H1 (cell line): ENCODE measurements at regions not wholly inside any gene's neighbourhood (a gene's known extent, or its start where the extent isn't known, plus 50 kb on each side); places are given as distances from the start of the nearest gene placed in this dataset.

Source experiments
- CTCF ChIA-PET: fragments of 300-600 bp; sonication (Branson Sonifier 250); formaldehyde crosslinking; loops from one replicate; lab custom pipeline; 2021; ENCODE audit not compliant: partially characterized antibody; lab: Charles Lee
- POLR2A ChIA-PET: fragments of 300-600 bp; sonication (Branson Sonifier 250); formaldehyde crosslinking; loops from one replicate; lab custom pipeline; 2021; ENCODE audit warnings: inconsistent platforms; ENCODE audit not compliant: partially characterized antibody; lab: Charles Lee
- DNase-seq, 2 experiments: peaks; one replicate each; pipeline versions ENCODE4 v3.0.0 to v3.0.0-alpha.2; 2010 to 2022; ENCODE audit warnings: low spot score in 2 of 2, low read depth in 1 of 2, mixed read lengths in 1 of 2
- FAIRE-seq: peaks from 2 replicates; lab custom pipeline; 2011; peaks lifted over from hg19 to GRCh38; lab: Jason Lieb, UNC
- H2AFZ ChIP-seq: 2 replicates; pipeline ENCODE4 v1.8.1; 2012; ENCODE audit warnings: low read length, inconsistent platforms
- H2AK5ac ChIP-seq: 2 replicates; pipeline ENCODE4 v1.6.1; 2013; ENCODE audit warnings: low read depth, low read length
- H2BK120ac ChIP-seq: replicated peaks from 2 replicates; pipeline ENCODE3; 2013; ENCODE audit warnings: low read depth, low read length, inconsistent platforms
- H2BK12ac ChIP-seq: 2 replicates; pipeline ENCODE4 v1.6.1; 2013; ENCODE audit warnings: low read depth, low read length
- H2BK15ac ChIP-seq: 2 replicates; pipeline ENCODE4 v1.6.1; 2013; ENCODE audit warnings: low read length
- H2BK20ac ChIP-seq: 2 replicates; pipeline ENCODE4 v1.6.1; 2013; ENCODE audit warnings: low read length
- H2BK5ac ChIP-seq: 2 replicates; pipeline ENCODE4 v1.6.1; 2013; ENCODE audit warnings: low read depth, low read length
- H3K14ac ChIP-seq: 2 replicates; pipeline ENCODE4 v1.6.1; 2013; ENCODE audit warnings: inconsistent platforms; ENCODE audit not compliant: insufficient read length
- H3K18ac ChIP-seq: 2 replicates; pipeline ENCODE4 v1.6.1; 2013; ENCODE audit warnings: low read length; ENCODE audit errors: extremely low read depth
- H3K23ac ChIP-seq: 2 replicates; pipeline ENCODE4 v1.6.1; 2013; ENCODE audit warnings: inconsistent platforms; ENCODE audit not compliant: insufficient read length
- H3K23me2 ChIP-seq: 2 replicates; pipeline ENCODE4 v1.6.1; 2013; ENCODE audit warnings: low read depth, low read length
- H3K27ac ChIP-seq: 2 replicates; pipeline ENCODE4 v1.6.1; 2011; ENCODE audit warnings: low read depth, low read length, inconsistent platforms
- H3K27me3 ChIP-seq, 4 experiments: replicated peaks in 1 of 4; 1 replicate in 1 of 4; 2 replicates in 3 of 4; pipeline versions ENCODE4 v1.6.1 to v1.8.1; 2011 to 2013; ENCODE audit warnings: low read length in 3 of 4, mild to moderate bottlenecking in 3 of 4, inconsistent platforms in 2 of 4, mixed read lengths in 2 of 4, moderate library complexity in 1 of 4; ENCODE audit not compliant: control insufficient read depth in 3 of 4, insufficient read depth in 3 of 4; ENCODE audit errors: extremely low read depth in 1 of 4
- H3K36me3 ChIP-seq, 4 experiments: 2 replicates each; pipeline versions ENCODE4 v1.6.1 to v1.8.1; 2011 to 2013; ENCODE audit warnings: mild to moderate bottlenecking in 4 of 4, low read length in 3 of 4, moderate library complexity in 2 of 4, control low read depth in 1 of 4, inconsistent platforms in 1 of 4; ENCODE audit not compliant: insufficient read depth in 4 of 4, control insufficient read depth in 2 of 4
- H3K4ac ChIP-seq: replicated peaks from 2 replicates; pipeline ENCODE3; 2013; ENCODE audit warnings: low read length, low read depth, mixed read lengths, inconsistent platforms; ENCODE audit not compliant: insufficient read length
- H3K4me1 ChIP-seq, 4 experiments: replicated peaks in 1 of 4; 1 replicate in 1 of 4; 2 replicates in 3 of 4; pipeline versions ENCODE4 v1.6.1 to v1.8.1; 2011 to 2013; ENCODE audit warnings: low read length in 3 of 4, inconsistent platforms in 2 of 4, mixed read lengths in 1 of 4; ENCODE audit not compliant: insufficient read depth in 4 of 4, control insufficient read depth in 3 of 4
- H3K4me2 ChIP-seq, 2 experiments: 2 replicates each; pipeline versions ENCODE4 v1.6.1 to v1.8.1; 2011 to 2013; ENCODE audit warnings: low read depth in 2 of 2, low read length in 2 of 2, control low read depth in 1 of 2, inconsistent platforms in 1 of 2, mild to moderate bottlenecking in 1 of 2; ENCODE audit not compliant: insufficient read depth in 1 of 2
- H3K4me3 ChIP-seq, 4 experiments: fragments of 200-600, 300-600 bp in 1 of 4; sonication (generic), shearing (Covaris generic), sonication (Bioruptor Twin) in 1 of 4; 2 replicates each; pipeline versions ENCODE4 v1.5.1 to v1.8.1; 2011 to 2016; ENCODE audit warnings: low read length in 4 of 4, low read depth in 3 of 4, control low read depth in 2 of 4, inconsistent platforms in 2 of 4, mild to moderate bottlenecking in 2 of 4, mixed read lengths in 1 of 4, moderate library complexity in 1 of 4; ENCODE audit not compliant: insufficient read depth in 2 of 4; ENCODE audit errors: extremely low read depth in 1 of 4
- H3K56ac ChIP-seq: replicated peaks from 2 replicates; pipeline ENCODE3; 2013; ENCODE audit warnings: low read depth, mild to moderate bottlenecking, mixed read lengths, low read length, inconsistent platforms; ENCODE audit not compliant: insufficient read length
- H3K79me1 ChIP-seq: 2 replicates; pipeline ENCODE4 v1.6.1; 2013; ENCODE audit warnings: low read depth, low read length, control low read depth
- H3K79me2 ChIP-seq, 2 experiments: 2 replicates each; pipeline versions ENCODE4 v1.6.1 to v1.8.1; 2012 to 2013; ENCODE audit warnings: low read length in 2 of 2, mild to moderate bottlenecking in 2 of 2, inconsistent platforms in 1 of 2; ENCODE audit not compliant: insufficient read depth in 2 of 2, control insufficient read depth in 1 of 2
- H3K9ac ChIP-seq, 4 experiments: replicated peaks in 1 of 4; 1 replicate in 1 of 4; 2 replicates in 3 of 4; pipeline versions ENCODE4 v1.6.1 to v1.8.1; 2011 to 2013; ENCODE audit warnings: low read depth in 3 of 4, low read length in 3 of 4, control low read depth in 2 of 4, mild to moderate bottlenecking in 2 of 4, moderate library complexity in 2 of 4, inconsistent platforms in 1 of 4; ENCODE audit errors: extremely low read depth in 1 of 4
- H3K9me3 ChIP-seq, 2 experiments: 2 replicates each; pipeline versions ENCODE4 v1.6.1 to v1.8.1; 2012 to 2013; ENCODE audit warnings: mild to moderate bottlenecking in 2 of 2, moderate library complexity in 2 of 2, control low read depth in 1 of 2, inconsistent platforms in 1 of 2, low read depth in 1 of 2, low read length in 1 of 2, mixed read lengths in 1 of 2; ENCODE audit not compliant: insufficient read depth in 2 of 2
- H4K20me1 ChIP-seq, 2 experiments: replicated peaks in 1 of 2; 2 replicates each; pipeline versions ENCODE3 to v1.8.1; 2011 to 2013; ENCODE audit warnings: inconsistent platforms in 2 of 2, low read length in 2 of 2, mild to moderate bottlenecking in 1 of 2; ENCODE audit not compliant: insufficient read depth in 2 of 2, control insufficient read depth in 1 of 2
- H4K5ac ChIP-seq: 2 replicates; pipeline ENCODE4 v1.6.1; 2013; ENCODE audit warnings: low read length, low read depth, mixed read lengths, inconsistent platforms; ENCODE audit not compliant: insufficient read length
- H4K8ac ChIP-seq: 2 replicates; pipeline ENCODE4 v1.8.0; 2013; ENCODE audit warnings: mild to moderate bottlenecking, moderate library complexity, low read length, inconsistent platforms; ENCODE audit not compliant: insufficient read depth; ENCODE audit errors: extremely low read depth
- H4K91ac ChIP-seq: replicated peaks from 2 replicates; pipeline ENCODE3; 2013; ENCODE audit warnings: low read length, mixed read lengths, inconsistent platforms; ENCODE audit not compliant: insufficient read length
- TAF1 ChIP-seq: IDR thresholded peaks from 2 replicates; pipeline ENCODE4 v1.6.1; 2011; ENCODE audit warnings: mild to moderate bottlenecking, low read depth, low read length
- WGBS, 2 experiments: shearing (Covaris generic) in 1 of 2; methylation state at CpG; one replicate each; pipeline versions ENCODE4 v1.1.6 to v1.1.7; 2013 to 2015; ENCODE audit warnings: low lambda C conversion rate in 2 of 2, mixed read lengths in 2 of 2, inconsistent platforms in 1 of 2, low coverage in 1 of 2, missing lambda C conversion rate in 1 of 2; ENCODE audit not compliant: insufficient replicate concordance in 2 of 2, insufficient coverage in 1 of 2, insufficient read length in 1 of 2; ENCODE audit errors: extremely low coverage in 1 of 2, missing lambda C conversion rate in 1 of 2; 5-methylcytosine and 5-hydroxymethylcytosine counted together
- TF ChIP-seq, protein P1 (sequence below), 3 experiments: IDR thresholded peaks; 1 replicate in 2 of 3; 2 replicates in 1 of 3; pipeline versions ENCODE4 v1.5.1 to v1.6.1; 2011; ENCODE audit warnings: low read length in 3 of 3, mild to moderate bottlenecking in 3 of 3, inconsistent platforms in 2 of 3, low read depth in 1 of 3, moderate library complexity in 1 of 3; ENCODE audit not compliant: insufficient read depth in 1 of 3; ENCODE audit errors: control extremely low read depth in 1 of 3
- TF ChIP-seq, protein P2 (sequence below): IDR thresholded peaks from 2 replicates; pipeline ENCODE4 v1.6.1; 2011; ENCODE audit warnings: low read depth, mild to moderate bottlenecking, low read length; ENCODE audit not compliant: insufficient read depth

DNA sequence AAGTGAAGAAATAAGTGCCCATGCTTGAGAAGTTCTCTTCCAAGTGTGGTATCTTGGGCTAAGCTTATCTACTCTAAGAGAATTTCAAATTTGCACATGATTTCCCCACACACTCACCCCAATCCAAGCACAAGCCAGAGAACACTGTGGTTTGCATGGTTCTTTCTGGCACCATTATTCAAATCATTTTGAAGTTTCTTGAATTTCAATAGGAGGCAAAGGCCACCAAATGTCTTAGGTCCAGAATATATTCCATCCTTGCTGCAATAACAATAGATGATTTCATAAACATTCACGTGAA is 359.7 kb downstream of the IRS2 start:
- DNase-seq (no peak), FAIRE-seq (no peak)
- no peaks in the 10 kb centered on the region for H3K27me3 ChIP-seq
- TF ChIP-seq TAF1, result no peak
- TF ChIP-seq, protein P1, sequence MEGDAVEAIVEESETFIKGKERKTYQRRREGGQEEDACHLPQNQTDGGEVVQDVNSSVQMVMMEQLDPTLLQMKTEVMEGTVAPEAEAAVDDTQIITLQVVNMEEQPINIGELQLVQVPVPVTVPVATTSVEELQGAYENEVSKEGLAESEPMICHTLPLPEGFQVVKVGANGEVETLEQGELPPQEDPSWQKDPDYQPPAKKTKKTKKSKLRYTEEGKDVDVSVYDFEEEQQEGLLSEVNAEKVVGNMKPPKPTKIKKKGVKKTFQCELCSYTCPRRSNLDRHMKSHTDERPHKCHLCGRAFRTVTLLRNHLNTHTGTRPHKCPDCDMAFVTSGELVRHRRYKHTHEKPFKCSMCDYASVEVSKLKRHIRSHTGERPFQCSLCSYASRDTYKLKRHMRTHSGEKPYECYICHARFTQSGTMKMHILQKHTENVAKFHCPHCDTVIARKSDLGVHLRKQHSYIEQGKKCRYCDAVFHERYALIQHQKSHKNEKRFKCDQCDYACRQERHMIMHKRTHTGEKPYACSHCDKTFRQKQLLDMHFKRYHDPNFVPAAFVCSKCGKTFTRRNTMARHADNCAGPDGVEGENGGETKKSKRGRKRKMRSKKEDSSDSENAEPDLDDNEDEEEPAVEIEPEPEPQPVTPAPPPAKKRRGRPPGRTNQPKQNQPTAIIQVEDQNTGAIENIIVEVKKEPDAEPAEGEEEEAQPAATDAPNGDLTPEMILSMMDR (IDR thresholded peaks at IDR 0.05; ENCODE audit: control extremely low read depth in 1 of 3, insufficient read depth in 1 of 3, low read depth in 1 of 3, low read length in 3 of 3), result no peak
- TF ChIP-seq, protein P2, sequence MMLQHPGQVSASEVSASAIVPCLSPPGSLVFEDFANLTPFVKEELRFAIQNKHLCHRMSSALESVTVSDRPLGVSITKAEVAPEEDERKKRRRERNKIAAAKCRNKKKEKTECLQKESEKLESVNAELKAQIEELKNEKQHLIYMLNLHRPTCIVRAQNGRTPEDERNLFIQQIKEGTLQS, result no peak
- 100% methylated on average over 1 of the region's 1 CpG; no CpG with 5 or more reads in 1 of the 2 experiments for WGBS, 2 experiments
- no peaks in the 10 kb centered on the region for H3K4me1 ChIP-seq
- no peak overlapping the region for H3K4me3 ChIP-seq
- H4K8ac ChIP-seq, result no peak overlapping the region
- H2BK15ac ChIP-seq, result no peak overlapping the region
- no peaks in the 10 kb centered on the region for H3K79me1 ChIP-seq
- no peak overlapping the region for H3K27ac ChIP-seq
- H2BK120ac ChIP-seq, result no peak overlapping the region
- no peak overlapping the region for H3K23ac ChIP-seq
- H4K5ac ChIP-seq, result no peak overlapping the region
- H2BK20ac ChIP-seq, result no peak overlapping the region
- no peak overlapping the region for H2AFZ ChIP-seq
- H4K20me1 ChIP-seq, result no peaks in the 10 kb centered on the region
- H3K36me3 ChIP-seq, result no peaks in the 10 kb centered on the region
- H4K91ac ChIP-seq, result no peak overlapping the region
- ChIA-PET CTCF (no interaction called here), POLR2A (no interaction called here)
- H2BK12ac ChIP-seq, result no peak overlapping the region
- no peak overlapping the region for H3K18ac ChIP-seq
- no peak overlapping the region for H2BK5ac ChIP-seq
- H2AK5ac ChIP-seq, result no peak overlapping the region
- no peaks in the 10 kb centered on the region for H3K79me2 ChIP-seq
- H3K4me2 ChIP-seq, result no peak overlapping the region
- no peaks in the 10 kb centered on the region for H3K23me2 ChIP-seq
- H3K4ac ChIP-seq, result no peak overlapping the region
- H3K9ac ChIP-seq, result no peak overlapping the region
- H3K56ac ChIP-seq, result no peak overlapping the region
- 0 out of 4 replicates have a peak, but pooled peaks cover 0 to 4% of the 10 kb centered on the region in 2 experiments for H3K9me3 ChIP-seq
- H3K14ac ChIP-seq, result no peak overlapping the region
